HEK293 (cell line): ENCODE measurements at regions not wholly inside any gene's neighbourhood (a gene's known extent, or its start where the extent isn't known, plus 50 kb on each side); places are given as distances from the start of the nearest gene placed in this dataset.

ENCODE experiments used
- HOXC10 ChIP-seq: sonication (generic); formaldehyde crosslinking; IDR thresholded peaks from 2 replicates; pipeline ENCODE4 v1.8.1; 2023; ENCODE audit warnings: mild to moderate bottlenecking, missing genetic modification reagents
- MEIS1 ChIP-seq: sonication (generic); formaldehyde crosslinking; IDR thresholded peaks from 2 replicates; pipeline ENCODE4 v1.8.1; 2022; ENCODE audit warnings: missing genetic modification reagents, mild to moderate bottlenecking, borderline replicate concordance
- MYNN ChIP-seq: fragments of 450-650 bp; formaldehyde crosslinking; IDR thresholded peaks from 2 replicates; pipeline ENCODE4 v1.5.1; 2016; ENCODE audit warnings: missing biosample characterization, missing genetic modification characterization, borderline replicate concordance
- RBAK ChIP-seq: fragments of 450-650 bp; formaldehyde crosslinking; IDR thresholded peaks from 2 replicates; pipeline ENCODE4 v1.5.1; 2016; ENCODE audit warnings: missing biosample characterization, missing genetic modification characterization
- SP7 ChIP-seq: fragments of 450-650 bp; formaldehyde crosslinking; IDR thresholded peaks from 2 replicates; pipeline ENCODE4 v1.5.1; 2016; ENCODE audit warnings: missing biosample characterization, missing genetic modification characterization
- ZBTB17 ChIP-seq: fragments of 450-650 bp; formaldehyde crosslinking; IDR thresholded peaks from 2 replicates; pipeline ENCODE4 v1.5.1; 2016; ENCODE audit warnings: missing biosample characterization, missing genetic modification characterization
- ZBTB7A ChIP-seq: fragments of 450-650 bp; formaldehyde crosslinking; IDR thresholded peaks from 2 replicates; pipeline ENCODE4 v1.5.1; 2016; ENCODE audit warnings: low read depth, missing biosample characterization, missing genetic modification characterization
- ZBTB8A ChIP-seq: fragments of 450-650 bp; formaldehyde crosslinking; IDR thresholded peaks from 2 replicates; pipeline ENCODE4 v1.5.1; 2016; ENCODE audit warnings: missing biosample characterization, missing genetic modification characterization
- ZNF24 ChIP-seq: fragments of 450-650 bp; formaldehyde crosslinking; IDR thresholded peaks from 2 replicates; pipeline ENCODE4 v1.5.1; 2016; ENCODE audit warnings: missing biosample characterization, missing genetic modification characterization
- ZNF341 ChIP-seq: fragments of 450-650 bp; formaldehyde crosslinking; IDR thresholded peaks from 2 replicates; pipeline ENCODE4; 2016; ENCODE audit warnings: low read depth, missing biosample characterization, missing genetic modification characterization
- ZNF514 ChIP-seq: fragments of 450-650 bp; formaldehyde crosslinking; IDR thresholded peaks from 2 replicates; pipeline ENCODE4 v1.5.1; 2016; ENCODE audit warnings: missing biosample characterization, missing genetic modification characterization
- ZNF530 ChIP-seq: fragments of 450-650 bp; formaldehyde crosslinking; IDR thresholded peaks from 2 replicates; pipeline ENCODE4 v1.5.1; 2016; ENCODE audit warnings: low read depth, missing biosample characterization, missing genetic modification characterization
- ZNF555 ChIP-seq: fragments of 450-650 bp; formaldehyde crosslinking; conservative IDR thresholded peaks from 2 replicates; pipeline ENCODE4 v1.5.1; 2017; ENCODE audit warnings: missing biosample characterization, mild to moderate bottlenecking, missing genetic modification characterization, inconsistent platforms
- ZNF558 ChIP-seq: fragments of 450-650 bp; formaldehyde crosslinking; IDR thresholded peaks from 2 replicates; pipeline ENCODE4 v1.5.1; 2016; ENCODE audit warnings: missing biosample characterization, missing genetic modification characterization
- ZNF600 ChIP-seq: fragments of 450-650 bp; formaldehyde crosslinking; IDR thresholded peaks from 2 replicates; pipeline ENCODE4 v1.5.1; 2016; ENCODE audit warnings: missing biosample characterization, missing genetic modification characterization
- ZNF654 ChIP-seq: fragments of 450-650 bp; formaldehyde crosslinking; IDR thresholded peaks from 2 replicates; pipeline ENCODE4 v1.5.1; 2016; ENCODE audit warnings: low read depth, missing biosample characterization, missing genetic modification characterization
- ZNF768 ChIP-seq: fragments of 450-650 bp; formaldehyde crosslinking; IDR thresholded peaks from 2 replicates; pipeline ENCODE4 v1.5.1; 2018; ENCODE audit warnings: missing biosample characterization, mild to moderate bottlenecking, missing genetic modification characterization
- ZNF843 ChIP-seq: fragments of 450-650 bp; formaldehyde crosslinking; IDR thresholded peaks from 2 replicates; pipeline ENCODE4 v1.5.1; 2016; ENCODE audit warnings: missing biosample characterization, missing genetic modification characterization
- TF ChIP-seq, protein P1 (sequence below): fragments of 450-650 bp; formaldehyde crosslinking; conservative IDR thresholded peaks from 2 replicates; pipeline ENCODE4 v1.5.1; 2016; ENCODE audit warnings: low read depth, missing biosample characterization, missing genetic modification characterization
- TF ChIP-seq, protein P2 (sequence below): fragments of 450-650 bp; formaldehyde crosslinking; IDR thresholded peaks from 2 replicates; pipeline ENCODE4 v1.5.1; 2017; ENCODE audit warnings: missing biosample characterization, missing genetic modification characterization
- TF ChIP-seq, protein P3 (sequence below): fragments of 450-650 bp; formaldehyde crosslinking; IDR thresholded peaks from 2 replicates; pipeline ENCODE4 v1.5.1; 2017; ENCODE audit warnings: missing biosample characterization, missing genetic modification characterization
- TF ChIP-seq, protein P4 (sequence below): fragments of 450-650 bp; formaldehyde crosslinking; optimal IDR thresholded peaks from 2 replicates; pipeline ENCODE3; 2016; ENCODE audit warnings: missing biosample characterization, mild to moderate bottlenecking, missing genetic modification characterization
- TF ChIP-seq, protein P5 (sequence below): sonication (generic); formaldehyde crosslinking; IDR thresholded peaks from 2 replicates; pipeline ENCODE4 v1.8.1; 2022; ENCODE audit warnings: mild to moderate bottlenecking, moderate library complexity, missing genetic modification reagents
- TF ChIP-seq, protein P6 (sequence below): fragments of 450-650 bp; formaldehyde crosslinking; IDR thresholded peaks from 2 replicates; pipeline ENCODE4 v1.5.1; 2016; ENCODE audit warnings: missing biosample characterization, missing genetic modification characterization
- TF ChIP-seq, protein P7 (sequence below): fragments of 450-650 bp; formaldehyde crosslinking; IDR thresholded peaks from 2 replicates; pipeline ENCODE4 v1.5.1; 2016; ENCODE audit warnings: missing biosample characterization, missing genetic modification characterization

DNA sequence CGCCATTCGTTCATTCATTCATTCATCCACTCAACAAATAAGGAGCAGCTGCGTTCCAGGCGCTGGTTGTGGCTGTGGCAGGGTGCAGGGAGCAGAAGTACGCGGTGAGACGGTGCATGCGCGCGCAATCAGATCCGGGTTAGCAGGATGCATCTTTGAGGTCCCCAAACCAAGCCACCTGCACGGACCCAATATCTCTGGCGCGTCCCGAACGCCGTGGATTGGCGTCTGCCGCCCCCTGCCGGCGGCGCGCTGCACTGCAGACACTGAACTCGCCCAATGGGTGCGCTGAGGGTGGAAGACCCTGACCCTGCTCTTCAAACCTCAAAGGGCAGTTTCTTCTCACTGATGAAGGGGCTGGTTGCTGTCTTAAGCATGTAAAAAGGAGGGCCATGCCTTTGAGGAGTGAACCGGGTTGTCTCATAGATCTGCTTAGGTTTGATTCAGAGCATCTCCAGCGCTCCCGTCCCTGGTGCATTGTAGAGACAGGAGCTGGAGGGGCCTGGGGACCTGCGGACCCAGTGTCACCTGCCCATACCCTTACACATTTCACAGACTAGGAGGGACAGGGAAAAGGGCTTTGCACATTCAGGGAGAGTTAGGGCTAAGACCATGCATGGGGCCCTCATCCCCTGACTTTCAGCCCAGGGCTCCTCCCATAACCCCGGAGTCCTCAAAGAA, 102.5 kb downstream of the RAMP3 start (continued):
- TF ChIP-seq, protein P1, sequence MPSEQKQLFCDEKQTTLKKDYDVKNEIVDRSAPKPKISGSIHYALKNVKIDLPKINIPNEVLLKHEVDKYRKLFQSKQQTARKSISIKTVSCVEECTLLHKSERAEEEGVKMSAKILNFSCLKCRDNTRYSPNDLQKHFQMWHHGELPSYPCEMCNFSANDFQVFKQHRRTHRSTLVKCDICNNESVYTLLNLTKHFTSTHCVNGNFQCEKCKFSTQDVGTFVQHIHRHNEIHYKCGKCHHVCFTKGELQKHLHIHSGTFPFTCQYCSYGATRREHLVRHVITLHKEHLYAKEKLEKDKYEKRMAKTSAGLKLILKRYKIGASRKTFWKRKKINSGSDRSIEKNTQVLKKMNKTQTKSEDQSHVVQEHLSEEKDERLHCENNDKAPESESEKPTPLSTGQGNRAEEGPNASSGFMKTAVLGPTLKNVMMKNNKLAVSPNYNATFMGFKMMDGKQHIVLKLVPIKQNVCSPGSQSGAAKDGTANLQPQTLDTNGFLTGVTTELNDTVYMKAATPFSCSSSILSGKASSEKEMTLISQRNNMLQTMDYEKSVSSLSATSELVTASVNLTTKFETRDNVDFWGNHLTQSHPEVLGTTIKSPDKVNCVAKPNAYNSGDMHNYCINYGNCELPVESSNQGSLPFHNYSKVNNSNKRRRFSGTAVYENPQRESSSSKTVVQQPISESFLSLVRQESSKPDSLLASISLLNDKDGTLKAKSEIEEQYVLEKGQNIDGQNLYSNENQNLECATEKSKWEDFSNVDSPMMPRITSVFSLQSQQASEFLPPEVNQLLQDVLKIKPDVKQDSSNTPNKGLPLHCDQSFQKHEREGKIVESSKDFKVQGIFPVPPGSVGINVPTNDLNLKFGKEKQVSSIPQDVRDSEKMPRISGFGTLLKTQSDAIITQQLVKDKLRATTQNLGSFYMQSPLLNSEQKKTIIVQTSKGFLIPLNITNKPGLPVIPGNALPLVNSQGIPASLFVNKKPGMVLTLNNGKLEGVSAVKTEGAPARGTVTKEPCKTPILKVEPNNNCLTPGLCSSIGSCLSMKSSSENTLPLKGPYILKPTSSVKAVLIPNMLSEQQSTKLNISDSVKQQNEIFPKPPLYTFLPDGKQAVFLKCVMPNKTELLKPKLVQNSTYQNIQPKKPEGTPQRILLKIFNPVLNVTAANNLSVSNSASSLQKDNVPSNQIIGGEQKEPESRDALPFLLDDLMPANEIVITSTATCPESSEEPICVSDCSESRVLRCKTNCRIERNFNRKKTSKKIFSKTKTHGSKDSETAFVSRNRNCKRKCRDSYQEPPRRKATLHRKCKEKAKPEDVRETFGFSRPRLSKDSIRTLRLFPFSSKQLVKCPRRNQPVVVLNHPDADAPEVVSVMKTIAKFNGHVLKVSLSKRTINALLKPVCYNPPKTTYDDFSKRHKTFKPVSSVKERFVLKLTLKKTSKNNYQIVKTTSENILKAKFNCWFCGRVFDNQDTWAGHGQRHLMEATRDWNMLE (tag by site-specific recombination) = no peak
- TF ChIP-seq SP7 (tag by site-specific recombination) (no peak), HOXC10 (CRISPR knock-in tag) (no peak), ZNF341 (tag by site-specific recombination) (no peak), MEIS1 (CRISPR knock-in tag) (no peak), ZNF24 (peak; percentile 67; the same call in 1 of the 2 replicates), ZNF600 (tag by site-specific recombination) (no peak), RBAK (tag by site-specific recombination) (no peak), MYNN (tag by site-specific recombination) (no peak), ZBTB17 (no peak), ZNF555 (tag by site-specific recombination) (no peak), ZNF843 (tag by site-specific recombination) (no peak), ZNF558 (no peak), ZNF768 (tag by site-specific recombination) (no peak), ZBTB8A (tag by site-specific recombination) (no peak), ZNF514 (tag by site-specific recombination) (no peak), ZBTB7A (tag by site-specific recombination) (no peak), ZNF654 (peak; percentile 49), ZNF530 (tag by site-specific recombination) (no peak)
- TF ChIP-seq, protein P2, sequence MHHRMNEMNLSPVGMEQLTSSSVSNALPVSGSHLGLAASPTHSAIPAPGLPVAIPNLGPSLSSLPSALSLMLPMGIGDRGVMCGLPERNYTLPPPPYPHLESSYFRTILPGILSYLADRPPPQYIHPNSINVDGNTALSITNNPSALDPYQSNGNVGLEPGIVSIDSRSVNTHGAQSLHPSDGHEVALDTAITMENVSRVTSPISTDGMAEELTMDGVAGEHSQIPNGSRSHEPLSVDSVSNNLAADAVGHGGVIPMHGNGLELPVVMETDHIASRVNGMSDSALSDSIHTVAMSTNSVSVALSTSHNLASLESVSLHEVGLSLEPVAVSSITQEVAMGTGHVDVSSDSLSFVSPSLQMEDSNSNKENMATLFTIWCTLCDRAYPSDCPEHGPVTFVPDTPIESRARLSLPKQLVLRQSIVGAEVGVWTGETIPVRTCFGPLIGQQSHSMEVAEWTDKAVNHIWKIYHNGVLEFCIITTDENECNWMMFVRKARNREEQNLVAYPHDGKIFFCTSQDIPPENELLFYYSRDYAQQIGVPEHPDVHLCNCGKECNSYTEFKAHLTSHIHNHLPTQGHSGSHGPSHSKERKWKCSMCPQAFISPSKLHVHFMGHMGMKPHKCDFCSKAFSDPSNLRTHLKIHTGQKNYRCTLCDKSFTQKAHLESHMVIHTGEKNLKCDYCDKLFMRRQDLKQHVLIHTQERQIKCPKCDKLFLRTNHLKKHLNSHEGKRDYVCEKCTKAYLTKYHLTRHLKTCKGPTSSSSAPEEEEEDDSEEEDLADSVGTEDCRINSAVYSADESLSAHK = no peak
- TF ChIP-seq, protein P3, sequence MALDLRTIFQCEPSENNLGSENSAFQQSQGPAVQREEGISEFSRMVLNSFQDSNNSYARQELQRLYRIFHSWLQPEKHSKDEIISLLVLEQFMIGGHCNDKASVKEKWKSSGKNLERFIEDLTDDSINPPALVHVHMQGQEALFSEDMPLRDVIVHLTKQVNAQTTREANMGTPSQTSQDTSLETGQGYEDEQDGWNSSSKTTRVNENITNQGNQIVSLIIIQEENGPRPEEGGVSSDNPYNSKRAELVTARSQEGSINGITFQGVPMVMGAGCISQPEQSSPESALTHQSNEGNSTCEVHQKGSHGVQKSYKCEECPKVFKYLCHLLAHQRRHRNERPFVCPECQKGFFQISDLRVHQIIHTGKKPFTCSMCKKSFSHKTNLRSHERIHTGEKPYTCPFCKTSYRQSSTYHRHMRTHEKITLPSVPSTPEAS (tag by site-specific recombination) = no peak
- TF ChIP-seq, protein P4, sequence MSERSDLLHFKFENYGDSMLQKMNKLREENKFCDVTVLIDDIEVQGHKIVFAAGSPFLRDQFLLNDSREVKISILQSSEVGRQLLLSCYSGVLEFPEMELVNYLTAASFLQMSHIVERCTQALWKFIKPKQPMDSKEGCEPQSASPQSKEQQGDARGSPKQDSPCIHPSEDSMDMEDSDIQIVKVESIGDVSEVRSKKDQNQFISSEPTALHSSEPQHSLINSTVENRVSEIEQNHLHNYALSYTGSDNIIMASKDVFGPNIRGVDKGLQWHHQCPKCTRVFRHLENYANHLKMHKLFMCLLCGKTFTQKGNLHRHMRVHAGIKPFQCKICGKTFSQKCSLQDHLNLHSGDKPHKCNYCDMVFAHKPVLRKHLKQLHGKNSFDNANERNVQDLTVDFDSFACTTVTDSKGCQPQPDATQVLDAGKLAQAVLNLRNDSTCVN (tag by site-specific recombination) = peak; percentile 22
- TF ChIP-seq, protein P5, sequence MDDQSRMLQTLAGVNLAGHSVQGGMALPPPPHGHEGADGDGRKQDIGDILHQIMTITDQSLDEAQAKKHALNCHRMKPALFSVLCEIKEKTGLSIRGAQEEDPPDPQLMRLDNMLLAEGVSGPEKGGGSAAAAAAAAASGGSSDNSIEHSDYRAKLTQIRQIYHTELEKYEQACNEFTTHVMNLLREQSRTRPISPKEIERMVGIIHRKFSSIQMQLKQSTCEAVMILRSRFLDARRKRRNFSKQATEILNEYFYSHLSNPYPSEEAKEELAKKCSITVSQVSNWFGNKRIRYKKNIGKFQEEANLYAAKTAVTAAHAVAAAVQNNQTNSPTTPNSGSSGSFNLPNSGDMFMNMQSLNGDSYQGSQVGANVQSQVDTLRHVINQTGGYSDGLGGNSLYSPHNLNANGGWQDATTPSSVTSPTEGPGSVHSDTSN = no peak
- TF ChIP-seq, protein P6, sequence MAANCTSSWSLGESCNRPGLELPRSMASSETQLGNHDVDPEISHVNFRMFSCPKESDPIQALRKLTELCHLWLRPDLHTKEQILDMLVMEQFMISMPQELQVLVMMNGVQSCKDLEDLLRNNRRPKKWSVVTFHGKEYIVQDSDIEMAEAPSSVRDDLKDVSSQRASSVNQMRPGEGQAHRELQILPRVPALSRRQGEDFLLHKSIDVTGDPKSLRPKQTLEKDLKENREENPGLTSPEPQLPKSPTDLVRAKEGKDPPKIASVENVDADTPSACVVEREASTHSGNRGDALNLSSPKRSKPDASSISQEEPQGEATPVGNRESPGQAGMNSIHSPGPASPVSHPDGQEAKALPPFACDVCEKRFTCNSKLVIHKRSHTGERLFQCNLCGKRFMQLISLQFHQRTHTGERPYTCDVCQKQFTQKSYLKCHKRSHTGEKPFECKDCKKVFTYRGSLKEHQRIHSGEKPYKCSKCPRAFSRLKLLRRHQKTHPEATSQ (tag by site-specific recombination) = no peak
- TF ChIP-seq, protein P7, sequence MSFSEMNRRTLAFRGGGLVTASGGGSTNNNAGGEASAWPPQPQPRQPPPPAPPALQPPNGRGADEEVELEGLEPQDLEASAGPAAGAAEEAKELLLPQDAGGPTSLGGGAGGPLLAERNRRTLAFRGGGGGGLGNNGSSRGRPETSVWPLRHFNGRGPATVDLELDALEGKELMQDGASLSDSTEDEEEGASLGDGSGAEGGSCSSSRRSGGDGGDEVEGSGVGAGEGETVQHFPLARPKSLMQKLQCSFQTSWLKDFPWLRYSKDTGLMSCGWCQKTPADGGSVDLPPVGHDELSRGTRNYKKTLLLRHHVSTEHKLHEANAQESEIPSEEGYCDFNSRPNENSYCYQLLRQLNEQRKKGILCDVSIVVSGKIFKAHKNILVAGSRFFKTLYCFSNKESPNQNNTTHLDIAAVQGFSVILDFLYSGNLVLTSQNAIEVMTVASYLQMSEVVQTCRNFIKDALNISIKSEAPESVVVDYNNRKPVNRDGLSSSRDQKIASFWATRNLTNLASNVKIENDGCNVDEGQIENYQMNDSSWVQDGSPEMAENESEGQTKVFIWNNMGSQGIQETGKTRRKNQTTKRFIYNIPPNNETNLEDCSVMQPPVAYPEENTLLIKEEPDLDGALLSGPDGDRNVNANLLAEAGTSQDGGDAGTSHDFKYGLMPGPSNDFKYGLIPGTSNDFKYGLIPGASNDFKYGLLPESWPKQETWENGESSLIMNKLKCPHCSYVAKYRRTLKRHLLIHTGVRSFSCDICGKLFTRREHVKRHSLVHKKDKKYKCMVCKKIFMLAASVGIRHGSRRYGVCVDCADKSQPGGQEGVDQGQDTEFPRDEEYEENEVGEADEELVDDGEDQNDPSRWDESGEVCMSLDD (tag by site-specific recombination) = 0 out of 2 replicates have a peak, but pooled peaks have one; percentile 29
